Kasumi-1 (cell line): ENCODE measurements at regions not wholly inside any gene's neighbourhood (a gene's known extent, or its start where the extent isn't known, plus 50 kb on each side); places are given as distances from the start of the nearest gene placed in this dataset.

ENCODE experiments used
- DNase-seq, 2 experiments: peaks; one replicate each; lab custom pipeline; 2025; lab: John Stamatoyannopoulos, UW

GRCh38 chr6:4322134-4322845 lies 186.9 kb upstream of the ECI2 start:
- DNase-seq = no peak

- no peak for DNase-seq
These were observed 185.5 kb upstream of the ECI2 start for GRCh38 chr6:4320860-4321259.

- peak; percentile 75 to 76 for DNase-seq
These were observed 184.8 kb upstream of the ECI2 start for GRCh38 chr6:4319981-4320683.

- no peak for DNase-seq
These were observed 182.9 kb upstream of the ECI2 start for GRCh38 chr6:4318321-4318720.

- DNase-seq = peak; percentile 94 to 95
These were observed 181.6 kb upstream of the ECI2 start for GRCh38 chr6:4316867-4317400.

GRCh38 chr6:4314201-4314707 lies 178.9 kb upstream of the ECI2 start:
- DNase-seq = no peak

GRCh38 chr6:4313044-4313686 lies 177.8 kb upstream of the ECI2 start:
- DNase-seq = peak; percentile 28 to 29

GRCh38 chr6:4311976-4312860 lies 176.8 kb upstream of the ECI2 start:
- no peak for DNase-seq

- no peak for DNase-seq
These were observed 174.2 kb upstream of the ECI2 start for GRCh38 chr6:4309540-4309939.

GRCh38 chr6:4308364-4308763 lies 173.0 kb upstream of the ECI2 start:
- DNase-seq = no peak

GRCh38 chr6:4304927-4305455 lies 169.6 kb upstream of the ECI2 start:
- DNase-seq = no peak

- no peak for DNase-seq
These were observed 168.3 kb upstream of the ECI2 start for GRCh38 chr6:4303638-4304037.

GRCh38 chr6:4302524-4302923 lies 167.1 kb upstream of the ECI2 start:
- no peak for DNase-seq

- DNase-seq = peak in 1 of 2 experiments; percentile 7
These were observed 166.5 kb upstream of the ECI2 start for GRCh38 chr6:4301871-4302270.

GRCh38 chr6:4300917-4301316 lies 165.5 kb upstream of the ECI2 start:
- DNase-seq = no peak

GRCh38 chr6:4299476-4299875 lies 164.1 kb upstream of the ECI2 start:
- no peak for DNase-seq

- DNase-seq = no peak
These were observed 162.0 kb upstream of the ECI2 start for GRCh38 chr6:4297348-4297747.

GRCh38 chr6:4296552-4296951 lies 161.2 kb upstream of the ECI2 start:
- DNase-seq = no peak

- no peak for DNase-seq
These were observed 160.4 kb upstream of the ECI2 start for GRCh38 chr6:4295783-4296155.

GRCh38 chr6:4295058-4295782 lies 159.8 kb upstream of the ECI2 start:
- DNase-seq = no peak

- no peak for DNase-seq
These were observed 159.3 kb upstream of the ECI2 start for GRCh38 chr6:4294636-4295035.
